ENCODE measurements at regions not wholly inside any gene's neighbourhood (a gene's known extent, or its start where the extent isn't known, plus 50 kb on each side); places are given as distances from the start of the nearest gene placed in this dataset.

GRCh38 chr12:69096669-69097335, 142.6 kb upstream of the CPSF6 start:
- peak; percentile 35 for DNase-seq

- DNase-seq: peak; percentile 49
Observed at GRCh38 chr12:69097619-69098368, 141.6 kb upstream of the CPSF6 start.

GRCh38 chr12:69099201-69099837, 140.1 kb upstream of the CPSF6 start:
- DNase-seq: no peak

- no peak for DNase-seq
Observed at GRCh38 chr12:69101505-69101904, 137.9 kb upstream of the CPSF6 start.

GRCh38 chr12:69102856-69103255, 136.5 kb upstream of the CPSF6 start:
- DNase-seq: no peak

GRCh38 chr12:69105101-69105962, 134.0 kb upstream of the CPSF6 start:
- no peak for DNase-seq

- no peak for DNase-seq
Observed at GRCh38 chr12:69106482-69107118, 132.8 kb upstream of the CPSF6 start.

GRCh38 chr12:69107541-69107940, 131.8 kb upstream of the CPSF6 start:
- DNase-seq: peak; percentile 11

GRCh38 chr12:69108037-69108436, 131.3 kb upstream of the CPSF6 start:
- DNase-seq: peak; percentile 20

GRCh38 chr12:69112616-69113015, 126.8 kb upstream of the CPSF6 start:
- no peak for DNase-seq

- DNase-seq: no peak
Observed at GRCh38 chr12:69115099-69115498, 124.3 kb upstream of the CPSF6 start.

GRCh38 chr12:69115951-69116350, 123.4 kb upstream of the CPSF6 start:
- DNase-seq: no peak

GRCh38 chr12:69117566-69118266, 121.7 kb upstream of the CPSF6 start:
- DNase-seq: no peak

GRCh38 chr12:69118516-69118915, 120.9 kb upstream of the CPSF6 start:
- no peak for DNase-seq

- no peak for DNase-seq
Observed at GRCh38 chr12:69119770-69120169, 119.6 kb upstream of the CPSF6 start.

- DNase-seq: no peak
Observed at GRCh38 chr12:69120354-69120753, 119.0 kb upstream of the CPSF6 start.

GRCh38 chr12:69123311-69123710, 116.1 kb upstream of the CPSF6 start:
- DNase-seq: no peak

- no peak for DNase-seq
Observed at GRCh38 chr12:69123919-69124638, 115.3 kb upstream of the CPSF6 start.

GRCh38 chr12:69129017-69129416, 110.4 kb upstream of the CPSF6 start:
- DNase-seq: no peak

- DNase-seq: no peak
Observed at GRCh38 chr12:69129564-69129963, 109.8 kb upstream of the CPSF6 start.

- DNase-seq: no peak
Observed at GRCh38 chr12:69130064-69130463, 109.3 kb upstream of the CPSF6 start.

All from fibroblast of skin of right biceps (primary cell).